ENCODE measurements at regions not wholly inside any gene's neighbourhood (a gene's known extent, or its start where the extent isn't known, plus 50 kb on each side); places are given as distances from the start of the nearest gene placed in this dataset.

DNA sequence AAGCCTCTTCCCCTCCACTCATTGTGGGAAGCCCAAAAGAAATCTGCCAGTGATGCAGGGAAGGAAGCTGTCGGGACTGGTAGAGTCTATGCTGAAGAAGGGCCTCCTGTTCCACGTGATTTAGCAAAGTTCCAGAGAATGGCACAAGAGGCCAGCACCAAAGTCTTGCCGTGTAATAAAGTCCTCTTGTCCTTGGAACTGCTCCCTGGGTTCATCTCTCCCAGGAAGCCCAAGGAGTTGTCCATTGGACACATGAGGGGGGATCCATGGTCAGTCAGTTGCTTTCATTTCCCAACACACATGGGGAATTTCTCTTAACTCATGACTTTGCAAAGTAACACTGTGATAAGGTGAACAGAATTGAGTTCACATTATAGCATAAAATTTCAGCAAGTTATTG lies 116.1 kb upstream of the RAB4A start:
- H3K27ac Mint-ChIP-seq: no peak overlapping the region
- H3K4me1 Mint-ChIP-seq: peaks cover 6 to 10% of the 10 kb centered on the region in 2 donors
- H3K27me3 Mint-ChIP-seq (ENCODE audit: low read depth in 2 of 2): peaks cover 10 to 15% of the 10 kb centered on the region in 2 donors
- TF ChIP-seq, protein P1, sequence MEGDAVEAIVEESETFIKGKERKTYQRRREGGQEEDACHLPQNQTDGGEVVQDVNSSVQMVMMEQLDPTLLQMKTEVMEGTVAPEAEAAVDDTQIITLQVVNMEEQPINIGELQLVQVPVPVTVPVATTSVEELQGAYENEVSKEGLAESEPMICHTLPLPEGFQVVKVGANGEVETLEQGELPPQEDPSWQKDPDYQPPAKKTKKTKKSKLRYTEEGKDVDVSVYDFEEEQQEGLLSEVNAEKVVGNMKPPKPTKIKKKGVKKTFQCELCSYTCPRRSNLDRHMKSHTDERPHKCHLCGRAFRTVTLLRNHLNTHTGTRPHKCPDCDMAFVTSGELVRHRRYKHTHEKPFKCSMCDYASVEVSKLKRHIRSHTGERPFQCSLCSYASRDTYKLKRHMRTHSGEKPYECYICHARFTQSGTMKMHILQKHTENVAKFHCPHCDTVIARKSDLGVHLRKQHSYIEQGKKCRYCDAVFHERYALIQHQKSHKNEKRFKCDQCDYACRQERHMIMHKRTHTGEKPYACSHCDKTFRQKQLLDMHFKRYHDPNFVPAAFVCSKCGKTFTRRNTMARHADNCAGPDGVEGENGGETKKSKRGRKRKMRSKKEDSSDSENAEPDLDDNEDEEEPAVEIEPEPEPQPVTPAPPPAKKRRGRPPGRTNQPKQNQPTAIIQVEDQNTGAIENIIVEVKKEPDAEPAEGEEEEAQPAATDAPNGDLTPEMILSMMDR (IDR thresholded peaks at IDR 0.05): no peak
- DNase-seq: no peak
- intact Hi-C loops (cut with micrococcal nuclease): no loop called here
- 89% methylated on average over 3 of the region's 3 CpGs for WGBS (ENCODE audit: insufficient coverage)
- Histone ChIP-seq H3K36me3 (ENCODE audit: control insufficient read depth, insufficient read depth, low read length) (no peaks in the 10 kb centered on the region), H3K27me3 (ENCODE audit: control insufficient read depth, insufficient read depth, low read length) (no peaks in the 10 kb centered on the region), H3K27ac (ENCODE audit: low read length) (no peak overlapping the region), H3K4me3 (ENCODE audit: low read length) (no peak overlapping the region), H3K9me3 (ENCODE audit: control insufficient read depth, insufficient read depth, low read length) (no peaks in the 10 kb centered on the region), H3K4me1 (ENCODE audit: control insufficient read depth, insufficient read depth, low read length) (peaks cover 18% of the 10 kb centered on the region)
- no peaks in the 10 kb centered on the region for H3K36me3 Mint-ChIP-seq
- no peaks in the 10 kb centered on the region for H3K9me3 Mint-ChIP-seq
- no peak overlapping the region for H3K4me3 Mint-ChIP-seq
- no peak for ATAC-seq

DNA sequence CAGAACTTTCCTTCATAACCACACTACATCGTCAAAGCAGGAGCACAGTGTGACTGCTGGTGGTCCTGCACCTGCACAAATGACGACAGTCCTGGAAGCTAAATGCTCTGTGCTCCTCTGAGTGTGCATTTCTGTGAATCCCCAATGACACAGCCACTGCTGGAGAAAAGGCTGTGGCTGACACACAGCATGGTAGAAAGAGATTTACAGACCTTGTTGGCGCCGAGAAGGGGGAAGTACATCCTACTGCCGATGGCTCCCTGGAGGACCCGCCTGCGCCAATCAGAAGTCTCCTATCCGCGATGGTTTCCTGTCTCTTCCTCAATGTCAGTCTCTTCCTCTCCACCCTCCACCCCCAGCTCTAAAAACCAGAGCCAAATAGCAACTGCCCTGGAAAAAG lies 115.4 kb upstream of the RAB4A start:
- DNase-seq: peak in 1 of 2 donors; percentile 59
- intact Hi-C loops (cut with micrococcal nuclease): no loop called here

GRCh38 chr1:229156872-229157271 lies 114.0 kb upstream of the RAB4A start:
- WGBS (ENCODE audit: insufficient coverage): 91% methylated on average over 3 of the region's 3 CpGs
- intact Hi-C loops (cut with micrococcal nuclease): no loop called here
- no peak for ATAC-seq
- Mint-ChIP-seq H3K4me1 (peaks cover 6 to 10% of the 10 kb centered on the region in 2 donors), H3K4me3 (no peak overlapping the region), H3K36me3 (no peaks in the 10 kb centered on the region), H3K9me3 (no peaks in the 10 kb centered on the region), H3K27me3 (ENCODE audit: low read depth in 2 of 2) (peaks cover 10 to 15% of the 10 kb centered on the region in 2 donors), H3K27ac (no peak overlapping the region)
- no peaks in the 10 kb centered on the region for H3K9me3 ChIP-seq (ENCODE audit: control insufficient read depth, insufficient read depth, low read length)
- peaks cover 18% of the 10 kb centered on the region for H3K4me1 ChIP-seq (ENCODE audit: control insufficient read depth, insufficient read depth, low read length)
- H3K36me3 ChIP-seq (ENCODE audit: control insufficient read depth, insufficient read depth, low read length): no peaks in the 10 kb centered on the region
- H3K27ac ChIP-seq (ENCODE audit: low read length): no peak overlapping the region
- no peaks in the 10 kb centered on the region for H3K27me3 ChIP-seq (ENCODE audit: control insufficient read depth, insufficient read depth, low read length)
- peak in 1 of 2 donors; percentile 28 for DNase-seq
- H3K4me3 ChIP-seq (ENCODE audit: low read length): no peak overlapping the region
- TF ChIP-seq, protein P1 (IDR thresholded peaks at IDR 0.05): peak; percentile 11

More for the DNA sequence above, 115.4 kb upstream of the RAB4A start:
- Mint-ChIP-seq H3K9me3 (no peaks in the 10 kb centered on the region), H3K36me3 (no peaks in the 10 kb centered on the region), H3K4me3 (no peak overlapping the region), H3K4me1 (peaks cover 6 to 10% of the 10 kb centered on the region in 2 donors), H3K27me3 (ENCODE audit: low read depth in 2 of 2) (peaks cover 10 to 15% of the 10 kb centered on the region in 2 donors), H3K27ac (peak overlapping the region in 1 of 2 donors; percentile 36)
- Histone ChIP-seq H3K4me3 (ENCODE audit: low read length) (no peak overlapping the region), H3K27me3 (ENCODE audit: control insufficient read depth, insufficient read depth, low read length) (no peaks in the 10 kb centered on the region), H3K27ac (ENCODE audit: low read length) (no peak overlapping the region), H3K36me3 (ENCODE audit: control insufficient read depth, insufficient read depth, low read length) (no peaks in the 10 kb centered on the region), H3K9me3 (ENCODE audit: control insufficient read depth, insufficient read depth, low read length) (no peaks in the 10 kb centered on the region), H3K4me1 (ENCODE audit: control insufficient read depth, insufficient read depth, low read length) (peaks cover 18% of the 10 kb centered on the region)
- peak in 1 of 3 donors; percentile 46 for ATAC-seq
- 21% methylated on average over 9 of the region's 9 CpGs for WGBS (ENCODE audit: insufficient coverage)
- TF ChIP-seq, protein P1 (IDR thresholded peaks at IDR 0.05): no peak

DNA sequence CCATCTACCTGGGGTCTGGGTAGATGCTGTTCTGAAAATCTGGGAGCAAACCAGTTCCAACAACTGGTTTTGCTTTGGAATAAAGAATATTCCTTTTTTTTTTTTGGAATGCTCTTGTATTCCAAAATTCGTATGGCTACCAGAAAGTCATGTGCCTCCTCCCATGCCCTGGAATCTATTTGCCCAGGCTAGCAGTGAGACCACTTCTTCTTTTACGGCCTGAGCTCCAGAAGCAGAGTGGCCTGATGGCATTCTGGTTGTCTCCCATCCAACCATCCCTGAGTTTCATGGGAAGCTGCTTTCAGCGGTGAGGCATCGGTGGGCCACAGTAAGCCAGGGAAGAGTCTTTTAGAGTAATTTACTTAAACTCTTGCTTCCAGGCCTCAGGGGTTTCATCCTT lies 113.4 kb upstream of the RAB4A start:
- Histone ChIP-seq H3K4me3 (ENCODE audit: low read length) (no peak overlapping the region), H3K27ac (ENCODE audit: low read length) (no peak overlapping the region), H3K9me3 (ENCODE audit: control insufficient read depth, insufficient read depth, low read length) (no peaks in the 10 kb centered on the region), H3K36me3 (ENCODE audit: control insufficient read depth, insufficient read depth, low read length) (no peaks in the 10 kb centered on the region), H3K4me1 (ENCODE audit: control insufficient read depth, insufficient read depth, low read length) (peaks cover 18% of the 10 kb centered on the region), H3K27me3 (ENCODE audit: control insufficient read depth, insufficient read depth, low read length) (no peaks in the 10 kb centered on the region)
- Mint-ChIP-seq H3K4me3 (no peak overlapping the region), H3K4me1 (peaks cover 6 to 10% of the 10 kb centered on the region in 2 donors), H3K27me3 (ENCODE audit: low read depth in 2 of 2) (peaks cover 8 to 15% of the 10 kb centered on the region in 2 donors), H3K27ac (no peak overlapping the region), H3K36me3 (no peaks in the 10 kb centered on the region), H3K9me3 (no peaks in the 10 kb centered on the region)
- TF ChIP-seq, protein P1 (IDR thresholded peaks at IDR 0.05): no peak
- 91% methylated on average over 4 of the region's 4 CpGs for WGBS (ENCODE audit: insufficient coverage)
- ATAC-seq: no peak
- intact Hi-C loops (cut with micrococcal nuclease): no loop called here
- DNase-seq: no peak
